IPS-15b (cell line): ENCODE measurements at regions not wholly inside any gene's neighbourhood (a gene's known extent, or its start where the extent isn't known, plus 50 kb on each side); places are given as distances from the start of the nearest gene placed in this dataset.
"Not testable (repeated sequence)": the region's sequence is repeated elsewhere in the genome, so short reads cannot be mapped to it uniquely, and the experiment has no call there.

Source experiments
- H3K27me3 ChIP-seq: one replicate; pipeline ENCODE4 v1.6.1; 2013; ENCODE audit warnings: low read length; ENCODE audit not compliant: control insufficient read depth, insufficient read depth
- H3K36me3 ChIP-seq: one replicate; pipeline ENCODE4 v1.6.1; 2013; ENCODE audit warnings: low read length; ENCODE audit not compliant: control insufficient read depth, insufficient read depth
- H3K4me1 ChIP-seq: one replicate; pipeline ENCODE4 v1.6.1; 2013; ENCODE audit warnings: mild to moderate bottlenecking, low read length; ENCODE audit not compliant: control insufficient read depth, insufficient read depth
- H3K4me3 ChIP-seq: one replicate; pipeline ENCODE4 v1.5.1; 2013; ENCODE audit warnings: low read depth, low read length
- H3K9ac ChIP-seq: one replicate; pipeline ENCODE4 v1.6.1; 2013; ENCODE audit warnings: low read depth, mild to moderate bottlenecking, low read length
- H3K9me3 ChIP-seq: one replicate; pipeline ENCODE4 v1.6.1; 2013; ENCODE audit warnings: mild to moderate bottlenecking, low read length; ENCODE audit not compliant: control insufficient read depth, insufficient read depth

- not testable (repeated sequence) for H3K27me3 ChIP-seq, H3K9me3 ChIP-seq, H3K9ac ChIP-seq, H3K4me1 ChIP-seq, H3K4me3 ChIP-seq, H3K36me3 ChIP-seq
These were observed 442.6 kb downstream of the TMEM121 start for GRCh38 chr14:105969026-105969425.

GRCh38 chr14:105970821-105971220, 444.4 kb downstream of the TMEM121 start:
- H3K9me3 ChIP-seq, result peaks cover 13% of the 10 kb centered on the region
- not testable (repeated sequence) for H3K36me3 ChIP-seq, H3K4me1 ChIP-seq, H3K9ac ChIP-seq, H3K27me3 ChIP-seq, H3K4me3 ChIP-seq

DNA sequence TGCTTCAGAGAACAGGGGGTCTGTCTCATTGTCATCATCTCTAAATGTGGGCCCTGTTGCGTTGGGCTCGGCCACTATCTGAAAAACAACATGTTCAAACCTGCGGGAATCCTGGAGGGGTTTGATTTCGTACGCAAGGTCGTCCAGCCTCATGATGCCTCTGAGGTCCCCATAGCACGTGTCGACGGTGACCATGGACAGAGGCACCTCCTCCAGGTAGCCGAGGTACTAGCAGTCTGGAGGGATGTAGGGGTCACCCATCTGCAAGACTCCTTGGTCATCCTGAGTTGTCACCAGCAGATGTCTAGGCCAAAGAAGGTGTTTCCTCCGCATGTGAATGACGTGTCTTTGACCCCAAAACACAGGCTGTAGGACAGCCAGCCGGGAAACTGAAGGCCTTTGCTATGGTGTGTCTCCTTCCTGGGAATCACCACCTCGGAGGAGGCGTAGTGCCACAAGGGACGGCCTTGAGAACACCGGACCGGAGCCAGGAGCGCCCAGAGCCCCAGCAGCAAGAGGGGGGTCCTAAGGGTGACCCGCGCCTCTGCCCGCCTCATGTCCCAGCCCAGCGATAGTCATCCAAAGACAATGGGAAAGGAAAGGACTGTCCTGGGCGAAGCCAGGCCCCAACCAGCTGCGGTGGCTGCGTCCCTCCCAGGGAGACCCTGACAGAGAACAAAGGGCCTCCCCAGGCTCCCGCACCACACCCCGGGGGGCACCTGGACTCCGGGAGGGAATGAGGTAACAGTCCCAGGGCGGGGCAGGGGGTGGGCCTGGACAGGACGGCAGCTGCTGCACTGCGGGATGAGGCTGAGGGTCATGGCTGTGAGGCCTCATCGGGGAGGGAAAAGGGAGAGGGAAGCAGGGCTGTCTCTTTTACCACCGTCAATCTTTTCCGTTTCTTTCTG, 445.5 kb downstream of the TMEM121 start:
- no peak overlapping the region for H3K9ac ChIP-seq
- no peaks in the 10 kb centered on the region for H3K27me3 ChIP-seq
- peaks cover 13% of the 10 kb centered on the region for H3K9me3 ChIP-seq
- no peaks in the 10 kb centered on the region for H3K36me3 ChIP-seq
- no peak overlapping the region for H3K4me3 ChIP-seq
- H3K4me1 ChIP-seq, result no peaks in the 10 kb centered on the region

- Histone ChIP-seq H3K27me3 (no peaks in the 10 kb centered on the region), H3K4me1 (no peaks in the 10 kb centered on the region), H3K9me3 (peaks cover 18% of the 10 kb centered on the region), H3K9ac (no peak overlapping the region), H3K36me3 (no peaks in the 10 kb centered on the region), H3K4me3 (no peak overlapping the region)
These were observed 448.5 kb downstream of the TMEM121 start for GRCh38 chr14:105974902-105975301.

GRCh38 chr14:105978618-105979295, 452.4 kb downstream of the TMEM121 start:
- peaks cover 17% of the 10 kb centered on the region for H3K9me3 ChIP-seq
- H3K9ac ChIP-seq, result no peak overlapping the region
- H3K36me3 ChIP-seq, result no peaks in the 10 kb centered on the region
- no peaks in the 10 kb centered on the region for H3K4me1 ChIP-seq
- no peak overlapping the region for H3K4me3 ChIP-seq
- H3K27me3 ChIP-seq, result no peaks in the 10 kb centered on the region

- Histone ChIP-seq H3K36me3 (no peaks in the 10 kb centered on the region), H3K9ac (no peak overlapping the region), H3K9me3 (peaks cover 11% of the 10 kb centered on the region), H3K4me3 (no peak overlapping the region), H3K4me1 (no peaks in the 10 kb centered on the region), H3K27me3 (no peaks in the 10 kb centered on the region)
These were observed 453.1 kb downstream of the TMEM121 start for GRCh38 chr14:105979446-105979845.

GRCh38 chr14:105980224-105980623, 453.8 kb downstream of the TMEM121 start:
- peaks cover 10% of the 10 kb centered on the region for H3K9me3 ChIP-seq
- no peaks in the 10 kb centered on the region for H3K27me3 ChIP-seq

DNA sequence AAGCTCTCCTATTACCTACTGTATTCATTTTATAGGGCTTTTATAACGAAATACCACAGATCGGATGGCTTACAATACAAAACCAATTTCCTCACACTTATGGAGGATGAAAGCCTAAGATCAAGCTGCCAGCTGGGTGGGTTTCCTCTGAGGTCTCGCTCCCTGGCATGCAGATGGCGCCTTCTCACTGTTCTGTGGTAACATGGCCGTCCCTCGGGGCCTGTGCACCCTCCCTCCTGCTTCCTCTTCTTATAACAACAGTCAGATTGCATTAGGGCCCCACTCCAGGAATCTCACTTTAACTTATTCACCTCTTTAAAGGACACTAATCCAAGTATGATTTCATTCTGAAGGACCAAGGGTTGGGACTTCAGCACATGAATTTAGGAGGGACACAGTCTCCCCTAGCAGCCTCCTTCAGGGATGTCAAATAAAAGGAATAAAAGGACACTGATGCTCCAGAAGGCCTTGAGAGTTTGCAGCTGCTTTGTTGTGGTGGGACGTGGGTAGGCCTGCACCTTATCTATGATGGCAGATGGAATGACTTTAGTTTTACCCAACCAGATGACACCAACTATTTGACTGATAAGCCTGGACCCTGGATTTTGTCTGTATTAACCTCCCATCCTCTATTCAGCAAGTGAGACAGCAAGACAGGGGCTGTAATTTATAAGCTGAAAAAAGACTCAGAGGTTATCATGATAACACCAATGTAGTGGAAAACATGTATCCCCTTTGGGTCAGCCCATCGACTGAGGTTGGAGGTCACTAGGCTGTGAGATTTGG, 455.3 kb downstream of the TMEM121 start:
- not testable (repeated sequence) for H3K9ac ChIP-seq, H3K27me3 ChIP-seq, H3K36me3 ChIP-seq, H3K9me3 ChIP-seq, H3K4me1 ChIP-seq, H3K4me3 ChIP-seq

More at GRCh38 chr14:105980224-105980623, 453.8 kb downstream of the TMEM121 start:
- no peaks in the 10 kb centered on the region for H3K36me3 ChIP-seq
- no peak overlapping the region for H3K4me3 ChIP-seq
- no peaks in the 10 kb centered on the region for H3K4me1 ChIP-seq
- no peak overlapping the region for H3K9ac ChIP-seq

GRCh38 chr14:105982664-105983063, 456.3 kb downstream of the TMEM121 start:
- no peaks in the 10 kb centered on the region for H3K4me1 ChIP-seq
- peaks cover 9% of the 10 kb centered on the region for H3K9me3 ChIP-seq
- no peaks in the 10 kb centered on the region for H3K36me3 ChIP-seq
- H3K9ac ChIP-seq, result no peak overlapping the region
- H3K27me3 ChIP-seq, result no peaks in the 10 kb centered on the region
- no peak overlapping the region for H3K4me3 ChIP-seq

DNA sequence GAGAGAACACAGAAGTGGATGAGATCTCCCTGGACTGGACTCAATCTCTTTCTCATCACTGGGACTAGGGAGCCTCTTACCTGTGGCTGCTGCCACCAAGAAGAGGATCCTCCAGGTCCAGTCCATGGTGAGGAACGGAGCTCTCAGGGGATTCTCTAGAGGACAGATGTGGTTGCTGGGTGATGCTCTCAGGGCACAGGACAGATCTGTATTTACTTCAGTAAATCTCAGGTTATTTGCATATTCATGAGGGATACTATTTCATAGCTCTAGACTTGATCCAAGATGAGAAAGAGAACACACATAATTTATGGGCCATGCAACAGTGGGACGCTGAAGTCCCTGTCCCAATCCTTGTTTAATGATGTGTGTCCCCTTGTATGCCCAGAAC, 460.5 kb downstream of the TMEM121 start:
- Histone ChIP-seq H3K9ac (no peak overlapping the region), H3K27me3 (no peaks in the 10 kb centered on the region), H3K9me3 (peaks cover 4% of the 10 kb centered on the region), H3K36me3 (no peaks in the 10 kb centered on the region), H3K4me3 (no peak overlapping the region), H3K4me1 (no peaks in the 10 kb centered on the region)

DNA sequence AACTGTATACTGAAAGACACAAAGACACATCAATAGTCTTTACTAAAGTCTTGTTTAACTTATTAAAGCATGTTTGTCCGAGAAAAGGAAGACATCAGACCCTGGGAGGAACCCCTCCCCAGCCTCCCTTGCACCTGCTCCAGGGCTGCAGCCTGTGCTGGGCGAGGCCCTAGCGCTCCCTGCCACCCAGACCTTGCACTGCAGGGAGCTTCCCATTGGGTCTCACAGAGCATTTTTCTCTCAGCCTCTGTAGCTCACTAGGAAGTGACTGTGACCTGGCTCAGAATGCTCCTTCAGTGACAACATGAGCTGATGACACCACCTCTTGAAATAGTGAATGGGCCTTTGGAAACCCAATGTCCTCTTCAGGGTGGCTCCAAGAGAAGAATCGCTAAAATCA, 461.2 kb downstream of the TMEM121 start:
- Histone ChIP-seq H3K36me3 (no peaks in the 10 kb centered on the region), H3K9ac (no peak overlapping the region), H3K4me1 (no peaks in the 10 kb centered on the region), H3K9me3 (peaks cover 4% of the 10 kb centered on the region), H3K4me3 (no peak overlapping the region), H3K27me3 (no peaks in the 10 kb centered on the region)
